Esophagus squamous epithelium (tissue), 5 donors: ENCODE measurements at regions not wholly inside any gene's neighbourhood (a gene's known extent, or its start where the extent isn't known, plus 50 kb on each side); places are given as distances from the start of the nearest gene placed in this dataset.
A peak's percentile ranks its signal among the peaks of the same experiment; 100 is the strongest.

Source experiments
- DNase-seq: peaks from one replicate; lab custom pipeline; 2025; lab: John Stamatoyannopoulos, UW
- H3K27ac ChIP-seq, 4 donors: fragments of 200-600 bp; sonication (generic); one replicate each; pipeline ENCODE4 v1.5.1; 2016 to 2019; ENCODE audit warnings: mild to moderate bottlenecking in 1 of 4
- H3K27me3 ChIP-seq, 4 donors: fragments of 200-600 bp; sonication (generic); 1 replicate in 3 of 4; 2 replicates in 1 of 4; pipeline versions ENCODE4 v1.5.1 to v1.6.0; 2017 to 2021; ENCODE audit warnings: antibody characterized with exemption in 1 of 4
- H3K36me3 ChIP-seq, 3 donors: fragments of 200-600 bp; sonication (generic); one replicate each; pipeline ENCODE4 v1.5.1; 2016 to 2019
- H3K4me1 ChIP-seq, 3 donors: fragments of 200-600 bp; sonication (generic); one replicate each; pipeline ENCODE4 v1.5.1; 2017 to 2019
- H3K4me3 ChIP-seq, 4 donors: fragments of 200-600 bp; sonication (generic); 1 replicate in 3 of 4; 2 replicates in 1 of 4; pipeline ENCODE4 v1.5.1; 2016 to 2019; ENCODE audit warnings: mild to moderate bottlenecking in 2 of 4, moderate library complexity in 1 of 4
- H3K9me3 ChIP-seq, 3 donors: fragments of 200-600 bp; sonication (generic); one replicate each; pipeline ENCODE4 v1.5.1; 2016 to 2019
- POLR2A ChIP-seq, 4 donors: fragments of 450-650 bp; IDR thresholded peaks; one replicate each; pipeline ENCODE4 v1.6.1; 2017; ENCODE audit warnings: antibody characterized with exemption in 4 of 4, mild to moderate bottlenecking in 4 of 4, moderate library complexity in 3 of 4
- WGBS, 2 donors: methylation state at CpG; one replicate each; pipeline ENCODE4 v1.1.5; 2018; 5-methylcytosine and 5-hydroxymethylcytosine counted together
- intact Hi-C: fragments of 100-400 bp; cut with DNase I; formaldehyde crosslinking; loops from one replicate; pipeline ENCODE4 v1.15.0; 2022
- TF ChIP-seq, protein P1 (sequence below), 6 experiments: fragments of 450-650 bp in 4 of 6; fragments of 200-600 bp in 2 of 6; sonication (generic) in 2 of 6; IDR thresholded peaks; one replicate each; pipeline ENCODE4 v1.5.1; 2016 to 2019; ENCODE audit warnings: antibody characterized with exemption in 6 of 6, mild to moderate bottlenecking in 4 of 6, moderate library complexity in 4 of 6
- donor health status: DM: yes; HTN: yes; CAD: no.

- H3K9me3 ChIP-seq: no peaks in the 10 kb centered on the region
- no peak overlapping the region for H3K4me3 ChIP-seq
- no peak for DNase-seq
- H3K4me1 ChIP-seq: peaks cover 0 to 32% (median 8%) of the 10 kb centered on the region in 3 donors
- H3K27me3 ChIP-seq: no peaks in the 10 kb centered on the region
- no peaks in the 10 kb centered on the region for H3K36me3 ChIP-seq
- WGBS, 2 donors: 38 to 50% methylated on average over 2 of the region's 2 CpGs
- intact Hi-C loops: no loop called here
- H3K27ac ChIP-seq: no peak overlapping the region
- TF ChIP-seq, protein P1, sequence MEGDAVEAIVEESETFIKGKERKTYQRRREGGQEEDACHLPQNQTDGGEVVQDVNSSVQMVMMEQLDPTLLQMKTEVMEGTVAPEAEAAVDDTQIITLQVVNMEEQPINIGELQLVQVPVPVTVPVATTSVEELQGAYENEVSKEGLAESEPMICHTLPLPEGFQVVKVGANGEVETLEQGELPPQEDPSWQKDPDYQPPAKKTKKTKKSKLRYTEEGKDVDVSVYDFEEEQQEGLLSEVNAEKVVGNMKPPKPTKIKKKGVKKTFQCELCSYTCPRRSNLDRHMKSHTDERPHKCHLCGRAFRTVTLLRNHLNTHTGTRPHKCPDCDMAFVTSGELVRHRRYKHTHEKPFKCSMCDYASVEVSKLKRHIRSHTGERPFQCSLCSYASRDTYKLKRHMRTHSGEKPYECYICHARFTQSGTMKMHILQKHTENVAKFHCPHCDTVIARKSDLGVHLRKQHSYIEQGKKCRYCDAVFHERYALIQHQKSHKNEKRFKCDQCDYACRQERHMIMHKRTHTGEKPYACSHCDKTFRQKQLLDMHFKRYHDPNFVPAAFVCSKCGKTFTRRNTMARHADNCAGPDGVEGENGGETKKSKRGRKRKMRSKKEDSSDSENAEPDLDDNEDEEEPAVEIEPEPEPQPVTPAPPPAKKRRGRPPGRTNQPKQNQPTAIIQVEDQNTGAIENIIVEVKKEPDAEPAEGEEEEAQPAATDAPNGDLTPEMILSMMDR (IDR thresholded peaks at IDR 0.05): no peak
- TF ChIP-seq POLR2A (IDR thresholded peaks at IDR 0.05): no peak
Measured at GRCh38 chr15:66643033-66643432, 59.0 kb upstream of the SMAD6 start.

- intact Hi-C loops: no loop called here
- Histone ChIP-seq H3K27me3 (no peaks in the 10 kb centered on the region), H3K4me1 (peaks cover 0 to 32% (median 8%) of the 10 kb centered on the region in 3 donors), H3K36me3 (no peaks in the 10 kb centered on the region), H3K27ac (peak overlapping the region in 3 of 4 donors; percentile 10 to 68 (median 33)), H3K4me3 (no peak overlapping the region), H3K9me3 (no peaks in the 10 kb centered on the region)
- TF ChIP-seq POLR2A (IDR thresholded peaks at IDR 0.05): no peak
- TF ChIP-seq, protein P1 (IDR thresholded peaks at IDR 0.05): no peak
- WGBS, 2 donors: 65 to 67% methylated on average over 9 to 10 of the region's 13 CpGs
- no peak for DNase-seq
Measured at GRCh38 chr15:66644000-66644787, 57.8 kb upstream of the SMAD6 start.

GRCh38 chr15:66644869-66645268 lies 57.2 kb upstream of the SMAD6 start:
- WGBS, 2 donors: 0% methylated on average over 3 of the region's 5 CpGs; no CpG with 5 or more reads in 1 of the 2 donors
- Histone ChIP-seq H3K4me3 (no peak overlapping the region), H3K27me3 (no peaks in the 10 kb centered on the region), H3K27ac (peak overlapping the region in 2 of 4 donors; percentile 33 to 68), H3K36me3 (no peaks in the 10 kb centered on the region), H3K9me3 (no peaks in the 10 kb centered on the region), H3K4me1 (peaks cover 0 to 36% (median 10%) of the 10 kb centered on the region in 3 donors)
- TF ChIP-seq, protein P1 (IDR thresholded peaks at IDR 0.05): no peak
- no peak for TF ChIP-seq POLR2A (IDR thresholded peaks at IDR 0.05)
- intact Hi-C loops: no loop called here
- DNase-seq: no peak

- DNase-seq: no peak
- H3K27ac ChIP-seq: peak overlapping the region in 2 of 4 donors; percentile 28 to 66
- intact Hi-C loops: no loop called here
Measured at GRCh38 chr15:66646308-66646707, 55.7 kb upstream of the SMAD6 start.

DNA sequence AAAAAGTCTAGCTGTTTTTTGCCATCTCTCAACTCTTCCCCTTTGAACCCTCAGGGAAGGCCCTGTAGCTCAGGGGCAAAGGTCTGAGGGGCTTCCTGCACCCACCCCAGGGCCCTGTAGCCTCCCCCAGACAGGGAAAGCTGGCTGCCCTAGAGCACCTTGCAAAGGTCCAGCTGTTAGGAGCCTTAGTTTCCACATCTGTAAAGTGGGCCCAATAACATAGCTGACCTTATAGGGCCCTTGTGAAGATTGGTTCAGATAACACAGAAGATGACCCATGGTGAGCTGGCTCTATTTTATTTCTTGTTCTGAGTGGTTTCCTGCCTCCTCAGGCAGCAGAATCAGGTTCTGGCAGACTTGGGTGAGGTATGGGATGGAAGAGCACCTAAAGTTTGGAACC lies 55.2 kb upstream of the SMAD6 start:
- no peaks in the 10 kb centered on the region for H3K9me3 ChIP-seq
- no peak overlapping the region for H3K4me3 ChIP-seq
- H3K27ac ChIP-seq: peak overlapping the region; percentile 23 to 66 (median 46)
- peaks cover 0 to 45% (median 12%) of the 10 kb centered on the region in 3 donors for H3K4me1 ChIP-seq
- intact Hi-C loops: no loop called here
- no peak for DNase-seq
- H3K27me3 ChIP-seq: no peaks in the 10 kb centered on the region
- no peak for TF ChIP-seq POLR2A (IDR thresholded peaks at IDR 0.05)
- TF ChIP-seq, protein P1 (IDR thresholded peaks at IDR 0.05): no peak
- H3K36me3 ChIP-seq: no peaks in the 10 kb centered on the region

More at GRCh38 chr15:66646308-66646707, 55.7 kb upstream of the SMAD6 start:
- no peaks in the 10 kb centered on the region for H3K36me3 ChIP-seq
- no peaks in the 10 kb centered on the region for H3K9me3 ChIP-seq
- TF ChIP-seq, protein P1 (IDR thresholded peaks at IDR 0.05): no peak
- no peak for TF ChIP-seq POLR2A (IDR thresholded peaks at IDR 0.05)
- 59 to 66% methylated on average over 2 to 6 of the region's 9 CpGs for WGBS, 2 donors
- peaks cover 0 to 45% (median 12%) of the 10 kb centered on the region in 3 donors for H3K4me1 ChIP-seq
- no peak overlapping the region for H3K4me3 ChIP-seq
- no peaks in the 10 kb centered on the region for H3K27me3 ChIP-seq
